HG02852 (cell line): ENCODE measurements at regions not wholly inside any gene's neighbourhood (a gene's known extent, or its start where the extent isn't known, plus 50 kb on each side); places are given as distances from the start of the nearest gene placed in this dataset.
"Not testable (repeated sequence)": the region's sequence is repeated elsewhere in the genome, so short reads cannot be mapped to it uniquely, and the experiment has no call there.

Experiments used
- ATAC-seq: cut with Tn5 transposase; IDR thresholded peaks from one replicate; pipeline ENCODE4 v1.9.1; 2021; ENCODE audit warnings: mild to moderate bottlenecking, moderate library complexity; ENCODE audit not compliant: unreplicated experiment

GRCh38 chr14:71384007-71384845, 477.0 kb downstream of the PCNX1 start:
- ATAC-seq, result no peak

GRCh38 chr14:71387753-71388152, 480.5 kb downstream of the PCNX1 start:
- no peak for ATAC-seq

GRCh38 chr14:71388336-71388735, 481.1 kb downstream of the PCNX1 start:
- ATAC-seq, result no peak

GRCh38 chr14:71388862-71389261, 481.6 kb downstream of the PCNX1 start:
- no peak for ATAC-seq

- no peak for ATAC-seq
Observed at GRCh38 chr14:71394386-71394785, 487.1 kb downstream of the PCNX1 start.

GRCh38 chr14:71395151-71395604, 487.9 kb downstream of the PCNX1 start:
- ATAC-seq, result no peak

GRCh38 chr14:71395636-71396035, 488.4 kb downstream of the PCNX1 start:
- no peak for ATAC-seq

GRCh38 chr14:71396050-71396677, 488.9 kb downstream of the PCNX1 start:
- no peak for ATAC-seq

GRCh38 chr14:71397371-71397770, 490.1 kb downstream of the PCNX1 start:
- ATAC-seq, result no peak

- peak; percentile 2 for ATAC-seq
Observed at GRCh38 chr14:71398450-71398849, 491.2 kb downstream of the PCNX1 start.

GRCh38 chr14:71399057-71399487, 491.8 kb downstream of the PCNX1 start:
- peak; percentile 71 for ATAC-seq

- no peak for ATAC-seq
Observed at GRCh38 chr14:71400871-71401321, 493.6 kb downstream of the PCNX1 start.

- not testable (repeated sequence) for ATAC-seq
Observed at GRCh38 chr14:71402415-71402814, 495.2 kb downstream of the PCNX1 start.

- peak; percentile 45 for ATAC-seq
Observed at GRCh38 chr14:71403656-71404055, 496.4 kb downstream of the PCNX1 start.

- no peak for ATAC-seq
Observed at GRCh38 chr14:71405676-71406075, 498.4 kb downstream of the PCNX1 start.

GRCh38 chr14:71408362-71409030, 501.2 kb downstream of the PCNX1 start:
- no peak for ATAC-seq

- ATAC-seq, result no peak
Observed at GRCh38 chr14:71410578-71411284, 503.5 kb downstream of the PCNX1 start.

GRCh38 chr14:71411285-71411595, 504.0 kb downstream of the PCNX1 start:
- ATAC-seq, result no peak

- ATAC-seq, result no peak
Observed at GRCh38 chr14:71411738-71412137, 504.5 kb downstream of the PCNX1 start.

- no peak for ATAC-seq
Observed at GRCh38 chr14:71414631-71415403, 507.6 kb downstream of the PCNX1 start.

- ATAC-seq, result no peak
Observed at GRCh38 chr14:71415404-71415690, 508.1 kb downstream of the PCNX1 start.
